ENCODE measurements at regions not wholly inside any gene's neighbourhood (a gene's known extent, or its start where the extent isn't known, plus 50 kb on each side); places are given as distances from the start of the nearest gene placed in this dataset.
A peak's percentile ranks its signal among the peaks of the same experiment; 100 is the strongest.

- H3K36me3 ChIP-seq (ENCODE audit: control insufficient read depth, insufficient read depth, low read length): no peaks in the 10 kb centered on the region
- no peak overlapping the region for H3K4me2 ChIP-seq (ENCODE audit: low read depth, low read length)
- H4K5ac ChIP-seq (ENCODE audit: low read depth, low read length): no peak overlapping the region
- no peak overlapping the region for H2BK120ac ChIP-seq (ENCODE audit: low read depth, low read length)
- no peak overlapping the region for H4K8ac ChIP-seq (ENCODE audit: low read depth in 2 of 2, low read length in 2 of 2)
- no peak overlapping the region for H2BK15ac ChIP-seq (ENCODE audit: low read depth, low read length)
- H3K4ac ChIP-seq (ENCODE audit: low read depth, low read length): no peak overlapping the region
- no peak overlapping the region for H4K91ac ChIP-seq (ENCODE audit: insufficient read depth, low read depth, low read length)
- no peak overlapping the region for H3K23ac ChIP-seq (ENCODE audit: low read depth, low read length)
- no peak overlapping the region for H2BK5ac ChIP-seq (ENCODE audit: low read depth, low read length, poor library complexity, severe bottlenecking)
- H3K18ac ChIP-seq (ENCODE audit: low read depth, low read length): no peak overlapping the region
- intact Hi-C loops (cut with micrococcal nuclease) (loop anchor here (5.0 to 10.0 kb wide), 10 partner anchors 206 to 1381 kb away; partner anchors contain the start of genes DPH6 and MEIS2), dilution Hi-C loops (cut with HindIII; ENCODE audit: low sequenced_read_pairs, unreplicated experiment) (no loop called here), in situ Hi-C loops (cut with MboI; ENCODE audit: low sequenced_read_pairs) (loop anchor here (10.0 kb wide), 1 partner anchor 1381 kb away; no protein-coding TSS in a partner anchor)
- H2AK5ac ChIP-seq (ENCODE audit: low read depth, low read length): peak overlapping the region; percentile 63; the same call in 1 of the 2 replicates
- H3K9ac ChIP-seq (ENCODE audit: low read depth, low read length): no peak overlapping the region
- H3K4me1 ChIP-seq (ENCODE audit: control insufficient read depth, insufficient read depth, low read length): peaks cover 2% of the 10 kb centered on the region; the same call in 1 of the 2 replicates
- DNase-seq: peak; percentile 68
- ChIA-PET POLR2A (ENCODE audit: unreplicated experiment) (no interaction called here), CTCF (interaction anchor here (0.7 to 1.0 kb wide), 4 partner anchors 13 to 53 kb away, joined by 3 to 5 read pairs (median 3); no protein-coding TSS in a partner anchor)
- H3K56ac ChIP-seq (ENCODE audit: extremely low read depth, insufficient read depth, low read length): no peak overlapping the region
- H2BK20ac ChIP-seq (ENCODE audit: low read depth, low read length): no peak overlapping the region
- WGBS, 2 experiments (ENCODE audit: extremely low coverage in 2 of 2, insufficient read length in 1 of 2): no CpG with 5 or more reads among the region's 3 CpGs
- TF ChIP-seq CHD1 (IDR thresholded peaks at IDR 0.05; ENCODE audit: low read depth, low read length) (no peak), USF2 (IDR thresholded peaks at IDR 0.05; ENCODE audit: low read depth, low read length) (no peak), FOS (IDR thresholded peaks at IDR 0.05; ENCODE audit: low read depth, low read length) (no peak), NFE2L2 (IDR thresholded peaks at IDR 0.05; ENCODE audit: low read depth, low read length) (no peak), RCOR1 (IDR thresholded peaks at IDR 0.05; ENCODE audit: insufficient replicate concordance, low read length) (no peak)
- no peak overlapping the region for H3K27ac ChIP-seq (ENCODE audit: insufficient read depth, low read length)
- H3K4me3 ChIP-seq (ENCODE audit: insufficient read depth, low read depth, low read length): no peak overlapping the region
- no TSS peak for BruUV-seq (replicated peaks)
- H4K20me1 ChIP-seq (ENCODE audit: insufficient read depth, low read length): no peaks in the 10 kb centered on the region
- H3K27me3 ChIP-seq (ENCODE audit: control insufficient read depth, insufficient read depth, low read length): no peaks in the 10 kb centered on the region
- no peaks in the 10 kb centered on the region for H3K79me1 ChIP-seq (ENCODE audit: low read depth in 1 of 2, low read length in 2 of 2)
- H3K9me3 ChIP-seq (ENCODE audit: control insufficient read depth, insufficient read depth, low read length): no peaks in the 10 kb centered on the region
- ATAC-seq (ENCODE audit: low read depth): peak; percentile 43; the same call in 1 of the 2 replicates
- H3K9me1 ChIP-seq (ENCODE audit: insufficient read depth, low read length): no peaks in the 10 kb centered on the region
- no peak overlapping the region for H2AFZ ChIP-seq (replicated peaks; ENCODE audit: low read length, poor library complexity)
- no peak overlapping the region for H2AK9ac ChIP-seq (replicated peaks; ENCODE audit: low read depth, low read length, poor library complexity)
- H3K14ac ChIP-seq (replicated peaks; ENCODE audit: low read depth, low read length): no peak overlapping the region
Observed at GRCh38 chr15:35753486-35753885, 207.5 kb upstream of the DPH6 start.

Data from IMR-90 (cell line).